ENCODE measurements at regions not wholly inside any gene's neighbourhood (a gene's known extent, or its start where the extent isn't known, plus 50 kb on each side); places are given as distances from the start of the nearest gene placed in this dataset.

DNA sequence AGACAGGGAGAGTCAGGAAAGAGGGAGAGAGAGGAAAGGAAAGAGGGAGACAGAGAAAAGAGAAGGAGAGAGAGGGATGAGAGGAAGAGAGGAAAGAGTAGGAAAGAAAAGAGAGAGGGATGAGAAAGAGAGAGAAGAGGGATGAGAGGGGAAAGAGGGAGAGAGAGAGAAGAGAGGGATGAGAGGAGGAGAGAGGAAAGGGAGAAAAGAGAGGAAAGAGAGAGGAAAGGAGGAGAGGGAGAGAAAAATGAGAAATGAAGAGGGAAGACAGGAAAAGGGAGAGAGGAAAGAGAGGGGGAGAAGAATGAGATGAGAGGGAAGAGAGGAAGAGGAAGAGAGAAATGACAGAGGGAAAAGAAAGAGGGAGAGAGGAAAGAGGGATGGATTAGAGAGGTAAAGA, 207.0 kb upstream of the SKOR2 start:
- TF ChIP-seq, protein P1, sequence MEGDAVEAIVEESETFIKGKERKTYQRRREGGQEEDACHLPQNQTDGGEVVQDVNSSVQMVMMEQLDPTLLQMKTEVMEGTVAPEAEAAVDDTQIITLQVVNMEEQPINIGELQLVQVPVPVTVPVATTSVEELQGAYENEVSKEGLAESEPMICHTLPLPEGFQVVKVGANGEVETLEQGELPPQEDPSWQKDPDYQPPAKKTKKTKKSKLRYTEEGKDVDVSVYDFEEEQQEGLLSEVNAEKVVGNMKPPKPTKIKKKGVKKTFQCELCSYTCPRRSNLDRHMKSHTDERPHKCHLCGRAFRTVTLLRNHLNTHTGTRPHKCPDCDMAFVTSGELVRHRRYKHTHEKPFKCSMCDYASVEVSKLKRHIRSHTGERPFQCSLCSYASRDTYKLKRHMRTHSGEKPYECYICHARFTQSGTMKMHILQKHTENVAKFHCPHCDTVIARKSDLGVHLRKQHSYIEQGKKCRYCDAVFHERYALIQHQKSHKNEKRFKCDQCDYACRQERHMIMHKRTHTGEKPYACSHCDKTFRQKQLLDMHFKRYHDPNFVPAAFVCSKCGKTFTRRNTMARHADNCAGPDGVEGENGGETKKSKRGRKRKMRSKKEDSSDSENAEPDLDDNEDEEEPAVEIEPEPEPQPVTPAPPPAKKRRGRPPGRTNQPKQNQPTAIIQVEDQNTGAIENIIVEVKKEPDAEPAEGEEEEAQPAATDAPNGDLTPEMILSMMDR (conservative IDR thresholded peaks at IDR 0.05), result no peak
- TF ChIP-seq EZH2 (IDR thresholded peaks at IDR 0.05; ENCODE audit: low read depth), result no peak
